Endothelial cell of umbilical vein (primary cell): ENCODE measurements at regions not wholly inside any gene's neighbourhood (a gene's known extent, or its start where the extent isn't known, plus 50 kb on each side); places are given as distances from the start of the nearest gene placed in this dataset.

Experiments
- BruUV-seq: library from RNA; stranded (reverse); fragments of 400-500 nt; replicated peaks from 2 replicates; lab custom pipeline; 2021; lab: Mats Ljungman, UMichigan
- CTCF ChIA-PET: fragments of 300-600, 350-600 bp; sonication (Branson Sonifier 250); formaldehyde crosslinking; loops from one replicate; lab custom pipeline; 2021; ENCODE audit warnings: antibody characterized with exemption, inconsistent platforms; lab: Charles Lee
- POLR2A ChIA-PET: fragments of 300-600, 350-600 bp; sonication (Branson Sonifier 250); formaldehyde crosslinking; loops from one replicate; lab custom pipeline; 2021; ENCODE audit warnings: antibody characterized with exemption, inconsistent platforms; lab: Charles Lee
- DNase-seq: peaks from one replicate; pipeline ENCODE4 v3.0.0-alpha.2; 2011; ENCODE audit warnings: low read depth, low spot score
- FAIRE-seq: peaks from 2 replicates; lab custom pipeline; 2011; peaks lifted over from hg19 to GRCh38; lab: Jason Lieb, UNC
- H2AFZ ChIP-seq: 2 replicates; pipeline ENCODE4 v1.6.0; 2012; ENCODE audit warnings: low read depth, low read length, control low read depth, inconsistent platforms
- H3K27ac ChIP-seq: 2 replicates; pipeline ENCODE4 v1.5.1; 2011; ENCODE audit warnings: low read depth, mild to moderate bottlenecking, control low read depth, low read length, moderate library complexity; ENCODE audit not compliant: insufficient read depth
- H3K27me3 ChIP-seq, 2 experiments: 2 replicates each; pipeline versions ENCODE4 v1.6.0 to v1.6.1; 2011; ENCODE audit warnings: low read length in 2 of 2, mixed read lengths in 1 of 2; ENCODE audit not compliant: control insufficient read depth in 2 of 2, insufficient read depth in 2 of 2
- H3K36me3 ChIP-seq, 2 experiments: 2 replicates in 1 of 2; 3 replicates in 1 of 2; pipeline ENCODE4 v1.5.1; 2011; ENCODE audit warnings: low read length in 2 of 2, mild to moderate bottlenecking in 1 of 2, moderate library complexity in 1 of 2; ENCODE audit not compliant: control insufficient read depth in 2 of 2, insufficient read depth in 2 of 2; ENCODE audit errors: extremely low read depth in 1 of 2
- H3K4me1 ChIP-seq: 3 replicates; pipeline ENCODE4 v1.5.1; 2011; ENCODE audit warnings: mild to moderate bottlenecking, low read length; ENCODE audit not compliant: control insufficient read depth, insufficient read depth; ENCODE audit errors: extremely low read depth
- H3K4me2 ChIP-seq: 2 replicates; pipeline ENCODE4 v1.6.1; 2011; ENCODE audit warnings: low read length, control low read depth, mixed read lengths; ENCODE audit not compliant: insufficient read depth
- H3K4me3 ChIP-seq, 3 experiments: fragments of 200-600 bp in 1 of 3; sonication (generic), shearing (Covaris generic) in 1 of 3; replicated peaks in 1 of 3; 2 replicates each; pipeline ENCODE4 v1.5.1; 2011 to 2016; ENCODE audit warnings: control low read depth in 3 of 3, low read length in 3 of 3, mild to moderate bottlenecking in 2 of 3, inconsistent platforms in 1 of 3, low read depth in 1 of 3, moderate library complexity in 1 of 3; ENCODE audit not compliant: insufficient read depth in 1 of 3
- H3K79me2 ChIP-seq: 2 replicates; pipeline ENCODE4 v1.6.0; 2012; ENCODE audit warnings: low read length, inconsistent platforms; ENCODE audit not compliant: control insufficient read depth, insufficient read depth
- H3K9ac ChIP-seq: replicated peaks from 2 replicates; pipeline ENCODE3; 2011; ENCODE audit warnings: low read length, control low read depth; ENCODE audit not compliant: insufficient read depth; ENCODE audit errors: extremely low read depth
- H3K9me1 ChIP-seq: replicated peaks from 3 replicates; pipeline ENCODE4 v1.6.0; 2011; ENCODE audit warnings: mild to moderate bottlenecking, low read length; ENCODE audit not compliant: control insufficient read depth, insufficient read depth; ENCODE audit errors: extremely low read depth
- H3K9me3 ChIP-seq: replicated peaks from 2 replicates; pipeline ENCODE4 v1.5.1; 2012; ENCODE audit warnings: low read length, inconsistent platforms; ENCODE audit not compliant: control insufficient read depth, insufficient read depth
- H4K20me1 ChIP-seq: replicated peaks from 2 replicates; pipeline ENCODE3; 2011; ENCODE audit warnings: mild to moderate bottlenecking, low read length; ENCODE audit not compliant: control insufficient read depth, insufficient read depth; ENCODE audit errors: extremely low read depth
- EZH2 ChIP-seq: IDR thresholded peaks from 2 replicates; pipeline ENCODE4 v1.6.1; 2012; ENCODE audit warnings: borderline replicate concordance, low read depth, mild to moderate bottlenecking, moderate library complexity, low read length, inconsistent platforms; ENCODE audit not compliant: severe bottlenecking
- FOS ChIP-seq: IDR thresholded peaks from 2 replicates; pipeline ENCODE4 v1.6.1; 2011; ENCODE audit warnings: mild to moderate bottlenecking, low read length, moderate library complexity, borderline replicate concordance; ENCODE audit not compliant: insufficient read depth
- GATA2 ChIP-seq: IDR thresholded peaks from 2 replicates; pipeline ENCODE4 v1.7.0; 2011; ENCODE audit warnings: low read depth, mild to moderate bottlenecking, moderate library complexity, mixed read lengths, low read length; ENCODE audit not compliant: insufficient read length, insufficient read depth
- JUN ChIP-seq: IDR thresholded peaks from 2 replicates; pipeline ENCODE4 v1.6.1; 2011; ENCODE audit warnings: borderline replicate concordance, low read depth; ENCODE audit not compliant: insufficient read length, insufficient read depth
- MAX ChIP-seq: IDR thresholded peaks from 2 replicates; pipeline ENCODE4 v1.6.1; 2011; ENCODE audit not compliant: insufficient read depth, insufficient read length
- MYC ChIP-seq: IDR thresholded peaks from one replicate; pipeline ENCODE4 v1.6.1; 2011; ENCODE audit warnings: mild to moderate bottlenecking, low read depth, low read length
- POLR2A ChIP-seq: IDR thresholded peaks from 2 replicates; pipeline ENCODE4 v1.6.1; 2012; ENCODE audit warnings: low read depth, mild to moderate bottlenecking, control low read depth, low read length
- POLR2AphosphoS5 ChIP-seq: IDR thresholded peaks from 2 replicates; pipeline ENCODE4 v1.6.1; 2012; ENCODE audit warnings: low read depth, mild to moderate bottlenecking, control low read depth, low read length, moderate library complexity; ENCODE audit not compliant: insufficient read depth
- dilution Hi-C: fragments of 300-500 bp; cut with MboI; formaldehyde crosslinking; loops from one replicate; pipeline ENCODE4 v1.15.0; 2019; ENCODE audit warnings: low sequenced_read_pairs; ENCODE audit not compliant: extremely low pct_ligation_motif_present
- intact Hi-C: fragments of 100-400 bp; cut with micrococcal nuclease; formaldehyde crosslinking; loops from one replicate; pipeline ENCODE4 v1.10.0; 2022
- TF ChIP-seq, protein P1 (sequence below), 2 donors: IDR thresholded peaks; 1 replicate in 1 of 2; 2 replicates in 1 of 2; pipeline ENCODE4 v1.5.1; 2011; ENCODE audit warnings: low read length in 2 of 2, mild to moderate bottlenecking in 2 of 2, moderate library complexity in 2 of 2, control low read depth in 1 of 2, inconsistent platforms in 1 of 2, low read depth in 1 of 2; ENCODE audit not compliant: insufficient read depth in 1 of 2; ENCODE audit errors: extremely low read depth in 1 of 2

DNA sequence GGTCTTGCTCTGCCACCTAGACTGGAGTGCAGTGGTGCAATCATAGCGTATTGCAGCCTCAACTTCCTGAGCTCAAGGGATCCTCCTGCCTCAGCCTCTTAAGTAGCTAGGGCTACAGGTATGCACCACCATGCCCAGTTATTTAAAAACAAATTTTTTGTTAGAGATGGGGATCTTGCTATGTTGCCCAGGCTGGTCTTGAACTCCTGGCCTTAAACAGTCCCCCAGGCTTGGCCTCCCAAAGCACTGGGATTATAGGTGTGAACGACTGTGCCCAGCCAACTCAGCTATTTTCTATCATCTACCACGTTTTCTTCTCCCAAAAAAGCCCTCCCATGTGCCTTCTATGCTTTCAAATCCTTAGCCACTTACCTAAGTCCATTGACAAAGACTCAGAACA, 243.7 kb upstream of the SOX4 start:
- TF ChIP-seq POLR2AphosphoS5: no peak
- no peak for TF ChIP-seq JUN
- no peak for TF ChIP-seq GATA2
- TF ChIP-seq POLR2A: no peak
- no peak for TF ChIP-seq FOS
- TF ChIP-seq MAX: no peak
- TF ChIP-seq, protein P1, sequence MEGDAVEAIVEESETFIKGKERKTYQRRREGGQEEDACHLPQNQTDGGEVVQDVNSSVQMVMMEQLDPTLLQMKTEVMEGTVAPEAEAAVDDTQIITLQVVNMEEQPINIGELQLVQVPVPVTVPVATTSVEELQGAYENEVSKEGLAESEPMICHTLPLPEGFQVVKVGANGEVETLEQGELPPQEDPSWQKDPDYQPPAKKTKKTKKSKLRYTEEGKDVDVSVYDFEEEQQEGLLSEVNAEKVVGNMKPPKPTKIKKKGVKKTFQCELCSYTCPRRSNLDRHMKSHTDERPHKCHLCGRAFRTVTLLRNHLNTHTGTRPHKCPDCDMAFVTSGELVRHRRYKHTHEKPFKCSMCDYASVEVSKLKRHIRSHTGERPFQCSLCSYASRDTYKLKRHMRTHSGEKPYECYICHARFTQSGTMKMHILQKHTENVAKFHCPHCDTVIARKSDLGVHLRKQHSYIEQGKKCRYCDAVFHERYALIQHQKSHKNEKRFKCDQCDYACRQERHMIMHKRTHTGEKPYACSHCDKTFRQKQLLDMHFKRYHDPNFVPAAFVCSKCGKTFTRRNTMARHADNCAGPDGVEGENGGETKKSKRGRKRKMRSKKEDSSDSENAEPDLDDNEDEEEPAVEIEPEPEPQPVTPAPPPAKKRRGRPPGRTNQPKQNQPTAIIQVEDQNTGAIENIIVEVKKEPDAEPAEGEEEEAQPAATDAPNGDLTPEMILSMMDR (IDR thresholded peaks at IDR 0.05; ENCODE audit: extremely low read depth in 1 of 2, insufficient read depth in 1 of 2, low read depth in 1 of 2, low read length in 2 of 2): no peak
- no peak for TF ChIP-seq EZH2
- no peak for TF ChIP-seq MYC
- H3K79me2 ChIP-seq: no peaks in the 10 kb centered on the region
- POLR2A ChIA-PET: no interaction called here
- no peak for DNase-seq
- H3K36me3 ChIP-seq: no peaks in the 10 kb centered on the region
- H2AFZ ChIP-seq: no peak overlapping the region
- H4K20me1 ChIP-seq: no peaks in the 10 kb centered on the region
- no peaks in the 10 kb centered on the region for H3K9me3 ChIP-seq
- no peak for FAIRE-seq
- dilution Hi-C loops: no loop called here
- intact Hi-C loops: no loop called here
- CTCF ChIA-PET: no interaction called here
- H3K9ac ChIP-seq: no peak overlapping the region
- H3K4me2 ChIP-seq: no peak overlapping the region
- H3K27me3 ChIP-seq: no peaks in the 10 kb centered on the region
- no peak overlapping the region for H3K27ac ChIP-seq
- BruUV-seq: no TSS peak
- H3K4me1 ChIP-seq: peaks cover 4% of the 10 kb centered on the region
- no peak overlapping the region for H3K4me3 ChIP-seq
- H3K9me1 ChIP-seq: peaks cover 3% of the 10 kb centered on the region
